Suppressor macrophage treated with lipopolysaccharide for 1 hour (primary cell): ENCODE measurements at regions not wholly inside any gene's neighbourhood (a gene's known extent, or its start where the extent isn't known, plus 50 kb on each side); places are given as distances from the start of the nearest gene placed in this dataset.

Experiments used
- DNase-seq, 3 donors: peaks; one replicate each; pipeline ENCODE4 v3.0.0-alpha.2; 2020 to 2022

DNA sequence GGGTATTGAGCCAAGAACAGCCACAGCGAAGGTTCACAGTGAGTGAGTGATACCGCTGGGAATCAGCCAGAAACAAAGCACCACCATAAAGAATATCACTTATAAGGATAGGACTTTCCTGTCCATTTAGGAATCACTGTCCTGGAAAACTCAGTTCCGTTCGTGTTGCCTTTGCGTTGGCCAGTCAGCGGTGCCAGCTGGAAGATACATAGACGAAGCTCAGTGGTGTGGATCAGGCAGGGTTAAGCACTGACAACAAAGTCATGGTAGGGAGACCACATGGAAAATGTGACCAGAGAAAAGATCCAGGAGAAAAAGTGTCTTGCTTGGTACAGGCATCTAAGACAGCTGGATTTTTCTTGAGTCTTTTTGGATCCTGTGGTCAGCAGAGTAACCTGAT, 579.7 kb upstream of the DPP6 start:
- no peak for DNase-seq

- DNase-seq: no peak
Measured at GRCh38 chr7:153473185-153473584, 579.0 kb upstream of the DPP6 start.

DNA sequence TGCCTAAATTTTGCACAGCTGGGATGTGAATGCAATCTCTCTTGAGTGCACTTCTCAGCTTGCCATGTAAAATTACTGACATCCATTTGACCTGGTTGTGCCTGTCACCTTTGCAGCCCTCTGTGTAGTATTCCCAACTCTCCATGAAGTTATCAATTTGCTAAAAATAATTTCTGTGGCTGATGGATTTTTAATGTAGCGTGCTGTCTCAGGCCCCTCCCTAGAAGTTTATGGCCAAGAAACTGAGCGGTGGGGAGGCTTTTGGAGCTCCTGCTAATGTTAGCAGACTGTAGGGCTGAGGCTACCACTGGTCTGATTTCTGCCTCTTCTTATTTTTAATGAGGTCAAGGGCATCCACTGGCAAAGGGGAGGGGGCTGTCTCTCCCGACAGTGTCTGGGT, 577.0 kb upstream of the DPP6 start:
- no peak for DNase-seq

- no peak for DNase-seq
Measured at GRCh38 chr7:153476166-153476565, 576.0 kb upstream of the DPP6 start.

DNA sequence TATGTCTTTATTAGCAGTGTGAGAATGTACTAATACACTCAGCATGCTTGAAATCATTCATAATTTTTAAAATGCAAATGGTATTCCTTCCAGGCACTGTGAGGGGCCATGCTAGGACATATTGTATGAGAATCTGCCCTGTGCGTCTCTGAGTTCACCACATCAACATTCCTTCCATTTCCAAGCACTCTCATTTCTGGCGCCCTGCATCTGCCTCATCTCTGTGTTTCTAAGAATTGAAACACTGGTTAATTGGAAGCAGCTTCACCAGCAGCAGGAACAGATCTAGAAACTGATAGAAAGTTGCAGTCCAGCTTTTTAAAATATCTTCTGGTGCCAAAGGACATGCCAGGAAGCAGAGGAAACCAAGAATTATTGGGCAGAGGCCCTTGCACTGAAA, 555.9 kb upstream of the DPP6 start:
- DNase-seq: no peak

GRCh38 chr7:153503093-153503492, 549.1 kb upstream of the DPP6 start:
- no peak for DNase-seq

- DNase-seq: no peak
Measured at GRCh38 chr7:153504288-153505075, 547.7 kb upstream of the DPP6 start.

- no peak for DNase-seq
Measured at GRCh38 chr7:153507885-153508284, 544.3 kb upstream of the DPP6 start.

GRCh38 chr7:153509768-153510167, 542.4 kb upstream of the DPP6 start:
- no peak for DNase-seq

- DNase-seq: no peak
Measured at GRCh38 chr7:153510674-153511073, 541.5 kb upstream of the DPP6 start.

DNA sequence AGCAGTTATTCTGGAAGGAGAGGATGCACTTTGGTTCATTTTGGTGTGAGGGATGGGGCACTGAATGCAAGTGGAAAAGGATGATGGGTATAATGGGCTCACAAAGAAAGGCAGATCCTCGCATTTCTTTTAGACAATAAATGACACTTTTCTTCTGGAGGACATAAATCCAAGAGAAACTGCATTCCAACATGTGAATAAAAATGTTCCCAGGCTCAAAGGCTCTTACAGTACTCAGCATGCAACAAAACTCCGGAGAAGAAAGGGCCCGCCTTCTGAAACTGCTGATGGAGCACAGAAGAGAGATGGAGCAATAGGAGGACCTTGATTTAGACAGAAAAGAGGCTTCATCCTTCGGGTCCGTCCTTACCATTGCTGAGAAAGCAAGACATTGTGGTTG, 538.2 kb upstream of the DPP6 start:
- DNase-seq: no peak

DNA sequence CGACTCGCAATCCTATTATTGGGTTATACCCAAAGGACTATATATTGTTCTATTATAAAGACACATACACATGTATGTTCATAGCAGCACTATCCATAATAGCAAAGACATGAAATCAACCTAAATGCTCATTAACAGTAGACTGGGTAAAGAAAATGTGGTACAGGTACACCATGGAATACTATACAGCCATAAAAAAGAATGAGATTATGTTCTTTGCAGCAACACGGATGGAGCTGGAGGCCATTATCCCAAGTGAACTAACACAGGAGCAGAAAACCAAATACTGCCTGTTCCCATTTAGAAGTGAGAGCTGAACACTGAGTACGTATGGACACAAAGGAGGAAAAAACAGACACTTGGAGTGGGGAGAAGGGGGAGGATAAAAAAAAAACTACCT, 536.8 kb upstream of the DPP6 start:
- no peak for DNase-seq

DNA sequence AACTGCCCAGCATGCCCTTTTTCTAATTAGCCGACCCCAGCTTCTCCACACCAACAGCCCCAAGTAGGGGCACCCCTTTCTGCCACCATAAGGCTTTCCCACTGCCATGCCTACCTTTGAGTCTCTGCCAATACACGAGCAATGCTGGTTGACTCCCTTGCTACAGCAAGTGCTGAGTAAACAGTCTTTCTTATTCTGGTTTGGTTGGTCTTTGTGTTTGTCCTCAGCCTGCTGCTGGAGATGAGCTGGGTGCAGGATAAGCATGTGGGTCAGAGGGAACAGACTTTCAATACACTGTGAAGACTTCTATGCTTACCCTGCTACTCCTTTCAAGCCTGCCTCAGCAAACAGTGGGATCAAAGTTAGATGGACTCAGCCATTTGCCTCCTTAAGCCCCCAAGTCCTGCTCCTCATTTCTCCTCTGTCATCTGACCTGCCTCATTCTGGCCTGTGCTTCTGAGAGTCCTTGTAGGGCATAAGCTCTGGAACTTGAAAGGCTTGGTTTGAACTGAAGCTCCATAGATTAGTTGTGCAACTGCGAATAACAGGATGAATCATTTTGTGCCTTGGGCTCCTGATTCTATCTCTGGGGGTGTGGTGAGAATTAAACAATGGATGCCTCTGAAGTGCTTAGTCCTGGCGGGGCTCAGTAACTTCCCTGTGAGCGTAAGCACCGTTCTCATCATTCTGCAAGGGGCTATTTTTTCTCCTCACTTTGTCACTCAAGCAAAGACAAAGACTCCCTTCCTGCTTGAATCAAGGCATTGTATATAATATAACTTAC, 533.8 kb upstream of the DPP6 start:
- DNase-seq: no peak

GRCh38 chr7:153521370-153521769, 530.8 kb upstream of the DPP6 start:
- DNase-seq: no peak

DNA sequence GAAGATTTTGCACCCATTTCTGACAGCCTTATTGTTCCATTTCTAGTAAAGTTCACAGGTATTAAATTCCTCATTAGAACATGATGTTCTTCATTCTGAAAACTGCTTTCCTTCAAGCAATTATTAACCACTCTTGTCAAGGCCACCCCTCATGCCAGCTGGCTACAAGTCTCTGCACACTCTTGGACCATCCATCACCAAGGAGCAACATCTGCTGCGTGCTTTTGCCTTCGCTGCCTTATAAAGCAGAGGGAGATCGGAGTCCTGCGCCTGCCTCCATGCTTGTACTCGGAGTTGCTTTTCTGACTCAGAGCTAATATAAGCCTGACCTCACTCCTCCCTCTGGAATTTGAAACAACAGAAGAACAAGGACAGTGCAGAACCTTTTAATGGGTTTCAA, 529.9 kb upstream of the DPP6 start:
- no peak for DNase-seq

GRCh38 chr7:153523320-153524015, 528.7 kb upstream of the DPP6 start:
- no peak for DNase-seq

- DNase-seq: no peak
Measured at GRCh38 chr7:153524070-153524601, 528.1 kb upstream of the DPP6 start.

DNA sequence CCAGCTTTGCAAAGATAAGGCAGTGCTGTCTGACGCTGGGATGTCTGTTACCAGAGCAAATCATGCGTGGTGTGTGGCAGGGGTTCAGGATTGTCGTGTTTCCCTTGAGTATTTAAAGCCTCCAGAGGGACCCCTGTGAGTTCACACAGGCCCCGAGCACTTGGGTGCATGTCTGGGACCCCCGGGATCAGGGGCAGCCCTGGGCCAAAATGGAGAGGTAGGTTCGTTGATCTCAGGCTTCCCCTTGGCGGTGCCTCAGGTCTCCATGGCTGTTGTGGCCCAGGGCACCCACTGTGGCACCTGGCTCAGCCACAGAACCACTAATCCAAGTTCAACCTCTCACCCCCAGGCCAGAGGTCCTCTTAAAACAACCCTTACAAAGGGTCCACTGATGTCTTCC, 523.1 kb upstream of the DPP6 start:
- DNase-seq: no peak

- DNase-seq: no peak
Measured at GRCh38 chr7:153529651-153530165, 522.5 kb upstream of the DPP6 start.

DNA sequence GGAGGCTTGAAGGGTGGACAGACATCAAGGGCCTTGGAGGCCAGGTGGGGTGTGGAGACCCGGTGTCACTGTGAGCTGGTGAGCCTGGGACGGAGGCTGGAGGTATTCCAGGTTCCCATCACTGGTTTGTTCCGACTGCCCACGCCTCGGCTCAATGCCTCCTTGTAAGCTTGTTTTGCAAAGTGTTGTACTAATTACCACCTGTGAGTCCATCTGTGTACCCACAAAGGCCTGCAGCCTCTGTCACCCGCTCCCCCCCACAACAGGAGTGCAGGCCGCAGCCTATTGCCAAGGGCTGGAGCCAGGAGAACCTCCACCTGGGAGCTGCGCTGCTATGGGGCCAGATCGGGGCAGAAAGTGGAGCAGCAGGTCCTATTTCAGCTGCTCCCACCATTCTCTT, 521.8 kb upstream of the DPP6 start:
- no peak for DNase-seq

GRCh38 chr7:153532326-153532725, 519.9 kb upstream of the DPP6 start:
- DNase-seq: no peak

GRCh38 chr7:153537271-153537670, 514.9 kb upstream of the DPP6 start:
- DNase-seq: no peak

DNA sequence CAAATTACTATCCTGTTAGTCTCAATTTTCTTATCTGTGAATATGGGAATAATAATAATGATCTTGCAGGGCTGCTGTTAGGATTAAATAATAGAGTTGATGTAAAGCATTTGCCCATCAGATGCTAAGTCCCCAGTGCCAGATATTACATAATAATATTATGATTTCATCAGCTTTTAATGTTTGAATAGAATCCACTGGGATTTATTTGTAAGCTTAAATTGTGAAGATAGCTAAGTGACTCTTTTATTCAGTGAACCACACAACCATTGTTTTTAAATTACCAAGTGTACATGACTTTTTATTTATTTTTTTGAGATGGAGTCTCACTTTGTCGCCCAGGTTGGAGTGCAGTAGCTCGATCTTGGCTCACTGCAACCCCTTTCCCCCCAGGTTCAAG, 510.3 kb upstream of the DPP6 start:
- no peak for DNase-seq
